Embryonic facial prominence (tissue), 1 donor: ENCODE measurements at regions not wholly inside any gene's neighbourhood (a gene's known extent, or its start where the extent isn't known, plus 50 kb on each side); places are given as distances from the start of the nearest gene placed in this dataset.
"Not testable (repeated sequence)": the region's sequence is repeated elsewhere in the genome, so short reads cannot be mapped to it uniquely, and the experiment has no call there.

Source experiments
- DNase-seq: peaks from one replicate; pipeline ENCODE4 v3.0.0-alpha.2; 2016; ENCODE audit errors: extremely low spot score

GRCh38 chr7:86202833-86203232 lies 440.9 kb upstream of the GRM3 start:
- DNase-seq, result no peak

- DNase-seq, result no peak
These were observed 441.9 kb upstream of the GRM3 start for GRCh38 chr7:86201767-86202166.

GRCh38 chr7:86199881-86200614 lies 443.7 kb upstream of the GRM3 start:
- DNase-seq, result no peak

GRCh38 chr7:86190351-86190750 lies 453.4 kb upstream of the GRM3 start:
- no peak for DNase-seq

- DNase-seq, result no peak
These were observed 462.2 kb upstream of the GRM3 start for GRCh38 chr7:86181474-86181873.

- DNase-seq, result no peak
These were observed 478.9 kb upstream of the GRM3 start for GRCh38 chr7:86164827-86165226.

- DNase-seq, result no peak
These were observed 485.6 kb upstream of the GRM3 start for GRCh38 chr7:86158111-86158510.

GRCh38 chr7:86155623-86156022 lies 488.1 kb upstream of the GRM3 start:
- no peak for DNase-seq

GRCh38 chr7:86152926-86153325 lies 490.8 kb upstream of the GRM3 start:
- DNase-seq, result no peak

- no peak for DNase-seq
These were observed 494.6 kb upstream of the GRM3 start for GRCh38 chr7:86149024-86149665.

GRCh38 chr7:86148501-86148900 lies 495.2 kb upstream of the GRM3 start:
- DNase-seq, result no peak

GRCh38 chr7:86137343-86137742 lies 506.4 kb upstream of the GRM3 start:
- no peak for DNase-seq

- DNase-seq, result no peak
These were observed 513.4 kb upstream of the GRM3 start for GRCh38 chr7:86130268-86130667.

- no peak for DNase-seq
These were observed 520.2 kb upstream of the GRM3 start for GRCh38 chr7:86123476-86123875.

GRCh38 chr7:86094166-86094669 lies 549.5 kb upstream of the GRM3 start:
- no peak for DNase-seq

- no peak for DNase-seq
These were observed 552.3 kb upstream of the GRM3 start for GRCh38 chr7:86091369-86091768.

- no peak for DNase-seq
These were observed 554.3 kb upstream of the GRM3 start for GRCh38 chr7:86089455-86089854.

- not testable (repeated sequence) for DNase-seq
These were observed 579.1 kb upstream of the GRM3 start for GRCh38 chr7:86064572-86064971.

- no peak for DNase-seq
These were observed 585.1 kb upstream of the GRM3 start for GRCh38 chr7:86058649-86059048.

- DNase-seq, result no peak
These were observed 592.8 kb upstream of the GRM3 start for GRCh38 chr7:86050918-86051317.

- DNase-seq, result no peak
These were observed 593.8 kb upstream of the GRM3 start for GRCh38 chr7:86049910-86050309.

- DNase-seq, result not testable (repeated sequence)
These were observed 598.5 kb upstream of the GRM3 start for GRCh38 chr7:86045197-86045596.

- no peak for DNase-seq
These were observed 617.9 kb upstream of the GRM3 start for GRCh38 chr7:86025807-86026206.
